Lower leg skin (tissue), 4 donors: ENCODE measurements at regions not wholly inside any gene's neighbourhood (a gene's known extent, or its start where the extent isn't known, plus 50 kb on each side); places are given as distances from the start of the nearest gene placed in this dataset.

ENCODE experiments used
- DNase-seq, 2 donors: peaks; one replicate each; pipeline ENCODE4 v3.0.0-alpha.2; 2019; ENCODE audit warnings: low spot score in 2 of 2
- H3K4me3 ChIP-seq: fragments of 200-600 bp; sonication (generic); 2 replicates; pipeline ENCODE4 v1.5.1; 2017; ENCODE audit warnings: mild to moderate bottlenecking, low read depth; ENCODE audit not compliant: poor library complexity, severe bottlenecking
- POLR2A ChIP-seq, 2 donors: fragments of 450-650 bp; IDR thresholded peaks; one replicate each; pipeline ENCODE4 v1.6.1; 2016 to 2017; ENCODE audit warnings: antibody characterized with exemption in 2 of 2, mild to moderate bottlenecking in 1 of 2, moderate library complexity in 1 of 2
- WGBS, 2 donors: methylation state at CpG; one replicate each; pipeline ENCODE4 v1.1.5; 2018; 5-methylcytosine and 5-hydroxymethylcytosine counted together
- intact Hi-C: fragments of 100-400 bp; cut with DNase I; formaldehyde crosslinking; loops from one replicate; pipeline ENCODE4 v1.15.0; 2023; ENCODE audit warnings: low total_unique reads
- TF ChIP-seq, protein P1 (sequence below), 3 donors: fragments of 450-650 bp; IDR thresholded peaks; one replicate each; pipeline ENCODE4 v1.5.1; 2016; ENCODE audit warnings: antibody characterized with exemption in 3 of 3, mild to moderate bottlenecking in 3 of 3, moderate library complexity in 2 of 3

DNA sequence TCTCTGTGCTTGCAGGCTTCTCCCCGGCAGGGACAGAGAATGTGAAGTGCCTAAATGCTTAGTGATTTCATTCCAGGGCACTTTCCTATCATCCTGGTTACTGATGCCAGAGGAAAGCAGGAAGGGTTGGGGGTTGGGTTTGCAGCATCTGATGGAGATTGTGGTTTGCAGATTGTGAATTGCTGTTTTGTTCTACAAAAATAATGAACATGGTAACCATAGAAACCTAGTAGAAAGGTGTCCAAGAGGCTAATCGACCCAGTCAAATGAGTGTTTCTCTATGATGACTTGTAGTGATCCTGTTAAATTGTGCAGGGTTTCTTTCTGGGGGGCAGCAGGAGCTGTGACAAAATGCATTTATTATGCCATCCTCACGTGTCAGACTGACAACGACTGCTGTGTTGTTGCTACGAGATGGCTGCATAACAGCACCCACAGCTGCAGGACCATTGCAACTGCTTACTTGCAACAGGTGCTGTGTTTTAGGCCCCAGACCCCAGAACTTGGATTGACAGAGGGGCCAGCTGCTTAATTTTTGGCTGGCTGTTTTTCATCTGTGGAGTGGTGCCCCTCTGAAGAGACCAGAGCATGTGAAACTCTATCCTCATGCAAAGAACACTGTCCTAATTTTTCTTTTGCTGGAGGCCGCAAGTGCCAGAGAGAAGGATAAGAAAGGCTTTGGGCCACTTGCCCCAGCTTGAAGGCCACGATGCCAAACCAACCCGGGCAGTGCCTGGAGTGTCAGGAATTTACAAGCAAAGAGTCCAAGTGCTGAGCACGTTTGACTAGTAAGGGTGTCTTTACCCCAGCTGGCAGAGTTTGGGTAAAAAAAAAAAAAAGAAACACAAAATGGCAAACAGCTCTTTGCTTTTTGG lies 397.8 kb downstream of the GADD45G start:
- intact Hi-C loops, result no loop called here
- 31 to 32% methylated on average over 9 of the region's 9 CpGs for WGBS, 2 donors
- DNase-seq, result no peak
- no peak overlapping the region for H3K4me3 ChIP-seq
- no peak for TF ChIP-seq POLR2A (IDR thresholded peaks at IDR 0.05)
- TF ChIP-seq, protein P1, sequence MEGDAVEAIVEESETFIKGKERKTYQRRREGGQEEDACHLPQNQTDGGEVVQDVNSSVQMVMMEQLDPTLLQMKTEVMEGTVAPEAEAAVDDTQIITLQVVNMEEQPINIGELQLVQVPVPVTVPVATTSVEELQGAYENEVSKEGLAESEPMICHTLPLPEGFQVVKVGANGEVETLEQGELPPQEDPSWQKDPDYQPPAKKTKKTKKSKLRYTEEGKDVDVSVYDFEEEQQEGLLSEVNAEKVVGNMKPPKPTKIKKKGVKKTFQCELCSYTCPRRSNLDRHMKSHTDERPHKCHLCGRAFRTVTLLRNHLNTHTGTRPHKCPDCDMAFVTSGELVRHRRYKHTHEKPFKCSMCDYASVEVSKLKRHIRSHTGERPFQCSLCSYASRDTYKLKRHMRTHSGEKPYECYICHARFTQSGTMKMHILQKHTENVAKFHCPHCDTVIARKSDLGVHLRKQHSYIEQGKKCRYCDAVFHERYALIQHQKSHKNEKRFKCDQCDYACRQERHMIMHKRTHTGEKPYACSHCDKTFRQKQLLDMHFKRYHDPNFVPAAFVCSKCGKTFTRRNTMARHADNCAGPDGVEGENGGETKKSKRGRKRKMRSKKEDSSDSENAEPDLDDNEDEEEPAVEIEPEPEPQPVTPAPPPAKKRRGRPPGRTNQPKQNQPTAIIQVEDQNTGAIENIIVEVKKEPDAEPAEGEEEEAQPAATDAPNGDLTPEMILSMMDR (IDR thresholded peaks at IDR 0.05), result no peak

DNA sequence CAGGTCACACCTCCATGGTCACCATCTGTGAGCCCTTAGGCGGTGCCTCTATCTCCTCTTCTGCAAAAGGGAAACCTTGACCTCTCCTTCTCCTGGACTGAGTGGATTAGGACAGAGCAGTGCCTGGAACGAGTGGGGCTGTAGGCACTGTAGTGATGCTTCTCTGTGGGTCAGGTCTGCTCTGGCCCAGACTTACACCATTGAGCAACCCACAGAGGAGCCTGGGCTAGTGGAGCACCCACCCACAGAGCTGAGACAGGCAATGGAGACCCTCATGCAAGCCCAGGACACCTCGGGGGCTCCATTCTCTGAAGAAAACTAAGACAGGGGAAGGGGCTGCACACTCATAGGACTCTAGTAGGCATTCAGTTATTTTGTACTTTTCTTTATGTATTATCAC lies 400.6 kb downstream of the GADD45G start:
- WGBS, 2 donors, result 88 to 95% methylated on average over 3 of the region's 3 CpGs
- intact Hi-C loops, result no loop called here
- no peak overlapping the region for H3K4me3 ChIP-seq
- no peak for DNase-seq
- TF ChIP-seq POLR2A (IDR thresholded peaks at IDR 0.05), result no peak
- TF ChIP-seq, protein P1 (IDR thresholded peaks at IDR 0.05), result no peak

DNA sequence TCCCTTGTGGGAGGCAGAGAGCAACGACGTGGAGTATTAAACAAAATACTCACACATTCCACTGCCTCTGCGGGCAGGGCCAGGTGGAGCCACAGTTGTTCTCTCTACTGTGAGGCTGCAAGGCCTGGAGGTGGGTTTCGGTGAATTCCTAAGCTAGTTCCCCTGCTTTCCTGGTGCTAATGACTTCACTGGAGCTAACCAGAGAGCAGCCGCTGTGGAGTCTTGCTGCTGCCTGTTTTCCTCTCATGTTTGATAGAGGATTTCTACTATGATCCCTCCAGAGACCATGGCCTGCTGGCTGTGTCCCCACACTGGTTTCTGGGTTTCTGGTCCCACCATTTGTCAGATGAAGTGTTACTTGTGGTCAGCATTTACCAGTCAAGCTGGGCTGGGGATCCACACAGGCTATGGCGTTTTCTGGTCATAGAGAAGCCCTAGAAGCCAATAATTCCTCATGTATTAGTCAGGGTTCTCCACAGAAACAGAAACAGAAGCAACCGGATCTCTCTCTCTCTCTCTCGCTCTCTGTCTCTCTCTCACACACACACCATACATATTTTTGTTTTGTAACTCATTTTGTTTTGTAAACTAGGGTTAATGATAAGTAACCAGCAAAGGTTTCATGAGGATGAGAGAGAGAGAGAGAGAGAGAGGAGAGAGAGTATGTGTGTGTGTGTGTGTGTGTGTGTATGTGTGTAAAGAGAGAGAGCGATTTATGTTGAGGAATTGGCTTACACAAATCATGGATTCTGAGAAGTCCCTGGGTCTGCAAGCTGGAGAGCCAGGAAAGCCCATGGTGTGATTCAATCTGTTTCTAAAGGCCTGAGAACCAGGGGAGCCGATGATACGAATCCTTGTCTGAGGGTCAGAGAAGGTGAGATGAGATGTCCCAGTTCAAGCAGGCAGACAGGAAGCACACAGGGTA lies 403.0 kb downstream of the GADD45G start:
- H3K4me3 ChIP-seq, result no peak overlapping the region
- no peak for TF ChIP-seq POLR2A (IDR thresholded peaks at IDR 0.05)
- TF ChIP-seq, protein P1 (IDR thresholded peaks at IDR 0.05), result no peak
- DNase-seq, result no peak
- intact Hi-C loops, result no loop called here
- 75 to 81% methylated on average over 11 of the region's 11 CpGs for WGBS, 2 donors

DNA sequence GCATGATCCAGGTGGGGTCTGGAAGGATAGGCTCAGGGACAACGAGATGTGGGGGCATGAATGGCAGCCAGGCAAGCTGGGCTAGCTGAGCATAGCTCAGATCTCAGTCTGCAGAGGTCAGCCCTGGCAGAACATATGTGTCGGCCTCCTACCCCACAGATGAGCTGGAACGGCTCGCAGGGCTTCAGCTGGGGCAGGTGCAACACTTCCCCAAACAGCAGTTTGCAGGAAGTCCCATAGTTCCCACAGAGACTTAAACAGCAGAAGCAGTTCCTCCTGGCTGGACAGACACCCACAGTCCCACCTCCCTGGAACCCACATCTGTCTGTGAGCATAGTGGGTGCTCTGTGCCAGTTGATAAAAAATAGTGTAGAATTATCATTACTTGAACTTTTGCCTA lies 404.6 kb downstream of the GADD45G start:
- TF ChIP-seq POLR2A (IDR thresholded peaks at IDR 0.05), result no peak
- TF ChIP-seq, protein P1 (IDR thresholded peaks at IDR 0.05), result no peak
- no peak overlapping the region for H3K4me3 ChIP-seq
- 86 to 89% methylated on average over 4 of the region's 4 CpGs for WGBS, 2 donors
- DNase-seq, result no peak
- intact Hi-C loops, result no loop called here

DNA sequence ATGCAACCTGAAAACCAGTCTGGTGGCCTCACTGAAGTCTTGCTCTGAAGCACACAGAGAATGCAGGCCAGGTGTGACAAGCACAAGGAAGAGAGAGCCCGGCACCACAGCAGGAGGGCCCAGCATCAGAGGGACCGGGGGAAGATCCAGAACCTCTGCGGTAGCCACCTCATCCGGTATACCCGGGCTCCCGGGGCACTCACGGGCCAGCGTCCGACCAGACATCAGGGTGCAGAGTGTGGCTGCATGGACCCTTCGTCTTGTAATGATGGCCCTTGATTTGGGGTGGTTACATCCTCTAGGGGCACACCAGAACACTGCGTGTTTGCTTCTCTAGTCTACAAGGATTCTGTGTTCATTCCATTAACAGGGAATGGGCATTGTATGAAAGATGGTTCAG lies 406.0 kb downstream of the GADD45G start:
- intact Hi-C loops, result no loop called here
- H3K4me3 ChIP-seq, result no peak overlapping the region
- WGBS, 2 donors, result 97% methylated on average over 11 of the region's 11 CpGs
- DNase-seq, result no peak
- TF ChIP-seq POLR2A (IDR thresholded peaks at IDR 0.05), result no peak
- TF ChIP-seq, protein P1 (IDR thresholded peaks at IDR 0.05), result no peak
